AG04449 (cell line): ENCODE measurements at regions not wholly inside any gene's neighbourhood (a gene's known extent, or its start where the extent isn't known, plus 50 kb on each side); places are given as distances from the start of the nearest gene placed in this dataset.

Experiments used
- CTCF ChIA-PET: fragments of 350-600 bp; formaldehyde crosslinking; extraction: SDS; loops from one replicate; lab custom pipeline; 2021; ENCODE audit warnings: antibody characterized with exemption; lab: Yijun Ruan, JAX
- POLR2A ChIA-PET: fragments of 400-600, 350-600 bp; formaldehyde crosslinking; extraction: SDS; loops from one replicate; lab custom pipeline; 2020; ENCODE audit warnings: antibody characterized with exemption, inconsistent platforms; lab: Yijun Ruan, JAX
- DNase-seq: peaks from one replicate; pipeline ENCODE4 v3.0.0-alpha.2; 2010; ENCODE audit warnings: low read depth, low spot score
- H3K4me3 ChIP-seq: 2 replicates; pipeline ENCODE4 v1.5.1; 2011; ENCODE audit warnings: low read depth, mild to moderate bottlenecking, control low read depth, low read length
- TF ChIP-seq, protein P1 (sequence below): IDR thresholded peaks from one replicate; pipeline ENCODE4 v1.5.1; 2011; ENCODE audit warnings: mild to moderate bottlenecking, moderate library complexity, low read length, control low read depth, inconsistent platforms; ENCODE audit not compliant: insufficient read depth; ENCODE audit errors: missing control alignments

DNA sequence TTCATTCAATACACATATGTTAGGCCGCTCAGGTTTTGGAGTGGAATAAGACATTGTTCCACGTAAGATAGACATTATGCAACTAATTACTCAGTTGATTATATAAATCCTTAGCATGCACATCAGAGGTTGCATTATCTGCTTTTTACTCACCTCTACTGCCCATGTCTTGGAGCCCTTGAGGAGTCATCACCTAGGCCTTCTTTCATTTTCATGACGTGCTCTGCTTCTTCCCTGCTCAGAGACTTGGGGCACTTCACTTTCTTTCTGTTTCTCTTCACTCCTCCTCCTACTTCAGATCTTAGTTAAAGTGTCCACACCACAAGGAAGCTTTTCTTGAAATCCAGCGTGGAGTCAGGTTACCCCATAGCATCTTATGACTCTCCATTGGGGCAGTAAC, 241.1 kb downstream of the TLR4 start:
- TF ChIP-seq, protein P1, sequence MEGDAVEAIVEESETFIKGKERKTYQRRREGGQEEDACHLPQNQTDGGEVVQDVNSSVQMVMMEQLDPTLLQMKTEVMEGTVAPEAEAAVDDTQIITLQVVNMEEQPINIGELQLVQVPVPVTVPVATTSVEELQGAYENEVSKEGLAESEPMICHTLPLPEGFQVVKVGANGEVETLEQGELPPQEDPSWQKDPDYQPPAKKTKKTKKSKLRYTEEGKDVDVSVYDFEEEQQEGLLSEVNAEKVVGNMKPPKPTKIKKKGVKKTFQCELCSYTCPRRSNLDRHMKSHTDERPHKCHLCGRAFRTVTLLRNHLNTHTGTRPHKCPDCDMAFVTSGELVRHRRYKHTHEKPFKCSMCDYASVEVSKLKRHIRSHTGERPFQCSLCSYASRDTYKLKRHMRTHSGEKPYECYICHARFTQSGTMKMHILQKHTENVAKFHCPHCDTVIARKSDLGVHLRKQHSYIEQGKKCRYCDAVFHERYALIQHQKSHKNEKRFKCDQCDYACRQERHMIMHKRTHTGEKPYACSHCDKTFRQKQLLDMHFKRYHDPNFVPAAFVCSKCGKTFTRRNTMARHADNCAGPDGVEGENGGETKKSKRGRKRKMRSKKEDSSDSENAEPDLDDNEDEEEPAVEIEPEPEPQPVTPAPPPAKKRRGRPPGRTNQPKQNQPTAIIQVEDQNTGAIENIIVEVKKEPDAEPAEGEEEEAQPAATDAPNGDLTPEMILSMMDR, result no peak
- POLR2A ChIA-PET, result no interaction called here
- no peak overlapping the region for H3K4me3 ChIP-seq
- DNase-seq, result no peak
- CTCF ChIA-PET, result no interaction called here

DNA sequence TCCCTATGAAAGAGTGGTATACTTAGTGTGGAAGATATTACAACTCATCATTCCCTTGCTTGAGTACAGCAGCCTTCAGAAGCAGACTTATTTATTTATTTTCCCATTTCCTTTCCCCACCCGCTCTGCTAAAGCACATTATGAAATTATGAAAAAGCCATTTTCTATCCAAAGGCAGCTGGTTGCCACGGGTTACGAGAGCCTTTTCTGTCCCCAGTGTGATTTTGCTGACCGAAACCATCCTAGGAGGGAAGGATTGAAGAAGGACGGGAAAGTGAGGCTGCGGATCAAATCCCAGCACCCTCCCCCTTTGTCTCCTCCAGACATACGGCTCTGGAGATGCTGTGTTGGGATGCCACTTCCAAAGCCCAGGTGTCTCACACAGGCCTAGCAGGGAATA, 246.9 kb downstream of the TLR4 start:
- no peak overlapping the region for H3K4me3 ChIP-seq
- DNase-seq, result no peak
- POLR2A ChIA-PET, result no interaction called here
- CTCF ChIA-PET, result no interaction called here
- TF ChIP-seq, protein P1, result no peak

DNA sequence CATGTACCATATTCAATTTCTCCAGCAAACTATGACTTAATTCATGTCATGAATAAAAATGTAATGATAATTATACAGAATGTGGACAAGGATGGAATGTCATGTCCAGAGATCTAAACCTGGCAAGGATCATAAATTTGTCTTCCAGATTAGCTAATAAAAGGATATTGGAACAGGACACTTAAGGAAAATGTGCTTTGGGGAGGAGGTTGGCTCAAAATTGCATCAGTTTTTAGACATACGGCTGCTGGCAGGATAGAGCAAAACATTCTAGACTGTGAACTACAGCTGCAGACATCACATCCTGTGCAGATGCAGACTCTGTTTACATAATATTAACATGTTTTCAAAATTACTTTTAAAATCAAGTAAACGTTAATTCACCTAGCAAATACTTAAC, 248.4 kb downstream of the TLR4 start:
- ChIA-PET CTCF (no interaction called here), POLR2A (no interaction called here)
- TF ChIP-seq, protein P1, result no peak
- no peak for DNase-seq
- no peak overlapping the region for H3K4me3 ChIP-seq

DNA sequence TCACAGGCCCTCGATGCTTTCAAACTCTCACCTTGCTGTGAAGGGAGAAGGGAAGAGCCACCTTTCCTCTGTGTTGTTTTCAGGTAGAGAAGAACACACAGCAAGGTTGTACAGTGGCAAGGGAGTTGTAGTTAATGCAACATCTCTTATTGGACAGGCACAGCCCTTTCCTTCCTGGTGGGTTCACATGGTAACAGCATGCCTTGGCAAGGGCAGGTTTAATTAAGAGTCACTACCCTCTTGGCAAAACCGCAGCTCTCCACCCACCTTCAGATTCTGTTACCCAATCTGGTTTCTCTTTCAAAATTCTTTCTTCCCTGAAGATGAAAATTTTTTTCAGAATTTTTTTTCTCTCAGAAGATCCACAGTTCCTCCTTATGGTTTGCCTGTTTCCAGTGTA, 253.1 kb downstream of the TLR4 start:
- no peak overlapping the region for H3K4me3 ChIP-seq
- TF ChIP-seq, protein P1, result no peak
- ChIA-PET POLR2A (no interaction called here), CTCF (no interaction called here)
- DNase-seq, result no peak

DNA sequence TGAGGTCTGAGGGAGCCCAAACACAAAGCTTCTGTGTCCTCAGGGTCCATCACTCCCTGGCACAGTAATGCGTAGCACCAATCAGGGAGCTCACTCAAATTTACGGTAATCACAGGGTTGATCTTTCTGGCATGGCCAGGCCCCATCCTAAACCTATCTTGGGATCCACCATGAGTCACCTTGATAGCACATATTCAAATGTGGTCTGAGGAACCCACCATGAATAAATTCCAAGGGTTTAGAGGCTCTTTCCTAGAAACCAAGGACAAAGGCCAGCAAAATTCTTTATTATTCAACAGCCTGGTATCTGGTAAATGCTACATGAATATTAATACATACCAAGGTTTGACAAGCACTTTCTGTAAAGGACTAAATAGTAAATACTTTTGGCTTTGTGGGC, 254.5 kb downstream of the TLR4 start:
- DNase-seq, result no peak
- H3K4me3 ChIP-seq, result no peak overlapping the region
- TF ChIP-seq, protein P1, result no peak
- POLR2A ChIA-PET, result no interaction called here
- CTCF ChIA-PET, result no interaction called here

DNA sequence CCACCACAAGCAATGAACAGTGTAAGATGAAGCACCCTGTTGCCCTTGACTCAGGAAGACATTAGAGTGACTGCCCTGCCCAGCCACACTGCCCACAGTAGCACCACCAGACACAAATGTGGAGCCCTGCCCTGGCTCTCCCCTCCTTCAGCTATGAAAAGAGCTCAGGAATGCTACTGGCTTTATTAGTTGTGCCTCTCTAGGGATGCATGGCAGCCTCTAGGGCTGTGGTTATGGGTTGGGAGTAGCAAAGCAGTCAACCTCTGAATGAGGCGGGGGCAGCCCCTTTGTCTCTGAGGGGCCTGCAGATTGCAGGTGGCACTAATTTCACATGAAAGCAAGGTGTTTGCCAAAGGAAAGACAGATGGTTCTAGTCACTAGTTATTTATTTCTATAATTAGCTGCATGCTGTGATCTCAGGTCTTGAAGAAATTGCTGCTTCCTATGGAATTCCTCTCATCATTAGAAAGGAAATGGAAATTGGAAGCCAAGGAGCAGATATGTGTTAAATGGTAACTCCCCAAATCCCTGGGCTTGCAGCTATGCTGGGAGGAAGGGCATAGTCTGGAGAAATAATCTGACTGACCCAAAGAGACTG, 259.4 kb downstream of the TLR4 start:
- no peak overlapping the region for H3K4me3 ChIP-seq
- ChIA-PET CTCF (no interaction called here), POLR2A (no interaction called here)
- TF ChIP-seq, protein P1, result no peak
- no peak for DNase-seq
